Esophagus squamous epithelium (tissue), 4 donors: ENCODE measurements at regions not wholly inside any gene's neighbourhood (a gene's known extent, or its start where the extent isn't known, plus 50 kb on each side); places are given as distances from the start of the nearest gene placed in this dataset.

Source experiments
- CTCF ChIP-seq, 6 experiments: fragments of 450-650 bp in 4 of 6; fragments of 200-600 bp in 2 of 6; sonication (generic) in 2 of 6; IDR thresholded peaks; one replicate each; pipeline ENCODE4 v1.5.1; 2016 to 2019; ENCODE audit warnings: antibody characterized with exemption in 6 of 6, mild to moderate bottlenecking in 4 of 6, moderate library complexity in 4 of 6
- POLR2A ChIP-seq, 4 donors: fragments of 450-650 bp; IDR thresholded peaks; one replicate each; pipeline ENCODE4 v1.6.1; 2017; ENCODE audit warnings: antibody characterized with exemption in 4 of 4, mild to moderate bottlenecking in 4 of 4, moderate library complexity in 3 of 4

GRCh38 chr13:111044087-111044830 is 70.9 kb upstream of the ARHGEF7 start:
- TF ChIP-seq CTCF (IDR thresholded peaks at IDR 0.05) (no peak), POLR2A (IDR thresholded peaks at IDR 0.05) (no peak)
